GM12865 (cell line): ENCODE measurements at regions not wholly inside any gene's neighbourhood (a gene's known extent, or its start where the extent isn't known, plus 50 kb on each side); places are given as distances from the start of the nearest gene placed in this dataset.

Experiments
- DNase-seq: peaks from one replicate; pipeline ENCODE4 v3.0.0; 2010; ENCODE audit warnings: low read depth
- H3K4me3 ChIP-seq: 2 replicates; pipeline ENCODE4 v1.5.1; 2011; ENCODE audit warnings: mild to moderate bottlenecking, low read depth, low read length, control low read depth
- CTCF ChIP-seq: IDR thresholded peaks from 2 replicates; pipeline ENCODE4 v1.5.1; 2011; ENCODE audit warnings: low read length, control low read depth, low read depth, inconsistent platforms; ENCODE audit not compliant: insufficient read depth; ENCODE audit errors: missing control alignments

- no peak for TF ChIP-seq CTCF
- no peak for DNase-seq
These were observed 567.6 kb downstream of the BRD1 start for GRCh38 chr22:49259839-49260615.

GRCh38 chr22:49258107-49259010 lies 569.3 kb downstream of the BRD1 start:
- TF ChIP-seq CTCF = no peak
- DNase-seq = no peak
- H3K4me3 ChIP-seq = no peak overlapping the region

More at GRCh38 chr22:49259839-49260615, 567.6 kb downstream of the BRD1 start:
- H3K4me3 ChIP-seq = no peak overlapping the region

- no peak overlapping the region for H3K4me3 ChIP-seq
- no peak for TF ChIP-seq CTCF
- DNase-seq = no peak
These were observed 570.1 kb downstream of the BRD1 start for GRCh38 chr22:49257551-49257961.

GRCh38 chr22:49255741-49256318 lies 571.8 kb downstream of the BRD1 start:
- H3K4me3 ChIP-seq = no peak overlapping the region
- no peak for DNase-seq
- TF ChIP-seq CTCF = no peak

GRCh38 chr22:49255154-49255553 lies 572.5 kb downstream of the BRD1 start:
- TF ChIP-seq CTCF = no peak
- DNase-seq = no peak
- no peak overlapping the region for H3K4me3 ChIP-seq

- TF ChIP-seq CTCF = no peak
- DNase-seq = no peak
- no peak overlapping the region for H3K4me3 ChIP-seq
These were observed 574.0 kb downstream of the BRD1 start for GRCh38 chr22:49253656-49254055.
